ENCODE measurements at regions not wholly inside any gene's neighbourhood (a gene's known extent, or its start where the extent isn't known, plus 50 kb on each side); places are given as distances from the start of the nearest gene placed in this dataset.
"Not testable (repeated sequence)": the region's sequence is repeated elsewhere in the genome, so short reads cannot be mapped to it uniquely, and the experiment has no call there.

DNA sequence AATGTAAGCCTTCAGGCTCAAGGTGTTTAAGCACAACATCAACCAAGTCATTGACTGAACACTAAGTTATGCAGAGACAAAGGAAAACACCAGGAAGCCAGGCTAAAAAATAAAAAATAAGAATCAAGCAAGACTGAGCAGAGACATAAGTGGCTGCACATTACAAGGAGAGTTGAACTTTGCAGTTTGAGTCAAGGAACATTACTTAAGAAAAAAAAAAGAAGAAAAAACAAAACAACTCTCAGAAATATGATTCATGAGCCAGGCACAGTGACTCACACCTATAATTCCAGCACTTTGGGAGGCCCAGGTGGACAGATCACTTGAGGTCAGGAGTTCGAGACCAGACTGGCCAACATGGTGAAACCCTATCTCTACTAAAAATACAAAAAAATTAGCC lies 168.1 kb downstream of the C16orf95 start:
- H3K36me3 ChIP-seq, result no peaks in the 10 kb centered on the region
- no peak overlapping the region for H3K27ac ChIP-seq
- peaks cover 0 to 8% of the 10 kb centered on the region in 2 donors for H3K9me3 ChIP-seq
- H3K27me3 ChIP-seq, result no peaks in the 10 kb centered on the region
- H3K4me1 ChIP-seq, result no peaks in the 10 kb centered on the region
- H3K4me3 ChIP-seq, result no peak overlapping the region
- DNase-seq (ENCODE audit: low spot score), result no peak
- TF ChIP-seq, protein P1, sequence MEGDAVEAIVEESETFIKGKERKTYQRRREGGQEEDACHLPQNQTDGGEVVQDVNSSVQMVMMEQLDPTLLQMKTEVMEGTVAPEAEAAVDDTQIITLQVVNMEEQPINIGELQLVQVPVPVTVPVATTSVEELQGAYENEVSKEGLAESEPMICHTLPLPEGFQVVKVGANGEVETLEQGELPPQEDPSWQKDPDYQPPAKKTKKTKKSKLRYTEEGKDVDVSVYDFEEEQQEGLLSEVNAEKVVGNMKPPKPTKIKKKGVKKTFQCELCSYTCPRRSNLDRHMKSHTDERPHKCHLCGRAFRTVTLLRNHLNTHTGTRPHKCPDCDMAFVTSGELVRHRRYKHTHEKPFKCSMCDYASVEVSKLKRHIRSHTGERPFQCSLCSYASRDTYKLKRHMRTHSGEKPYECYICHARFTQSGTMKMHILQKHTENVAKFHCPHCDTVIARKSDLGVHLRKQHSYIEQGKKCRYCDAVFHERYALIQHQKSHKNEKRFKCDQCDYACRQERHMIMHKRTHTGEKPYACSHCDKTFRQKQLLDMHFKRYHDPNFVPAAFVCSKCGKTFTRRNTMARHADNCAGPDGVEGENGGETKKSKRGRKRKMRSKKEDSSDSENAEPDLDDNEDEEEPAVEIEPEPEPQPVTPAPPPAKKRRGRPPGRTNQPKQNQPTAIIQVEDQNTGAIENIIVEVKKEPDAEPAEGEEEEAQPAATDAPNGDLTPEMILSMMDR (IDR thresholded peaks at IDR 0.05), result no peak

DNA sequence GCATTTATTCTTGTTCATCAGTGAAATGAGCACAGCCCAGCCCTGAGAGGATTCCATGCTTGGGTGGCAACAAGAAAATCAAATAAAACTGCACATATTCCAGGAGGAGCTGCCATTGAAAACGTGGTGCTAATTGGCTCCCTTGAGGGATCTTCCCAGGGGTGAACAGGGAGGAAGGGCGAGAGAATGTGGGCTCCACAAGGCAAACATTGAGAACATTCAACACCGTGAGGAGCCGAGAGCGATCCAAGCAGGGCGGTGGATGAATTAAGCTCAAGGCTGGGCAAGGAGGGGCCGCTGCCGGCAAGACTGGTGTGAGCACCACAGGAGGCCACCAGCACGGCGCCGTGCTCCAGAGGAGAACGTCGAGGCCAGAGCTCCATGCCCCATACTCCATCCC lies 166.9 kb downstream of the C16orf95 start:
- Histone ChIP-seq H3K27me3 (no peaks in the 10 kb centered on the region), H3K36me3 (no peaks in the 10 kb centered on the region), H3K4me1 (no peaks in the 10 kb centered on the region), H3K4me3 (no peak overlapping the region), H3K9me3 (peaks cover 0 to 8% of the 10 kb centered on the region in 2 donors), H3K27ac (no peak overlapping the region)
- no peak for DNase-seq (ENCODE audit: low spot score)
- TF ChIP-seq, protein P1 (IDR thresholded peaks at IDR 0.05), result no peak

DNA sequence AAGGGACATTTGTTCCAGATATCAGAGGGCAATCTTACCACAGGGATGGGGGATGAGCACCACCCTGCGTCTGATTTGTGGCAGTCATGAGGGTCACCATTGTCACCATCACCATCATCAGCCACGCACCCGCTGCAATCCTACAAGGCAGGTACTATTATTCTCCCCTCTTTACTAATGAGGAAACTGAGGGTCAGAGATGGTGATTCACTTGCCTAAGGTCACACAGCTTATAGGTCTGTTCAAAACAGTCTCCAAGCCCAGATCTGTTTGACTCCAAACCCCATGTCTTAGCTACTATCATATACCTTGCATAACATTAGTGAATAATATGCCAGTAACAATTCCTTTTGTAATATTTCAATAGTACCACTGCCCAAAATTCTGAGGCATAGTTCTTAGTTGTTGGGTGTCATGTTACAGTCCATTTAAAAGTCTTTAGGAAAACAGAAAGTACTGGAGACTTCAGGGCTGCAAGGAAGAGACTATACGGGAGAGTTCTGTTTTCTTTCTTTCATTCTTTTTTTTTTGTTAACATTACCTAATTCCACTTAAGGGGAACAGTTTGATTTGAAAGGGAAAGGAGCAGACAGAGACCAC lies 166.4 kb downstream of the C16orf95 start:
- H3K9me3 ChIP-seq, result peaks cover 0 to 8% of the 10 kb centered on the region in 2 donors
- H3K4me3 ChIP-seq, result no peak overlapping the region
- H3K27ac ChIP-seq, result no peak overlapping the region
- no peaks in the 10 kb centered on the region for H3K36me3 ChIP-seq
- TF ChIP-seq, protein P1 (IDR thresholded peaks at IDR 0.05), result no peak
- DNase-seq (ENCODE audit: low spot score), result no peak
- no peaks in the 10 kb centered on the region for H3K27me3 ChIP-seq
- no peaks in the 10 kb centered on the region for H3K4me1 ChIP-seq

DNA sequence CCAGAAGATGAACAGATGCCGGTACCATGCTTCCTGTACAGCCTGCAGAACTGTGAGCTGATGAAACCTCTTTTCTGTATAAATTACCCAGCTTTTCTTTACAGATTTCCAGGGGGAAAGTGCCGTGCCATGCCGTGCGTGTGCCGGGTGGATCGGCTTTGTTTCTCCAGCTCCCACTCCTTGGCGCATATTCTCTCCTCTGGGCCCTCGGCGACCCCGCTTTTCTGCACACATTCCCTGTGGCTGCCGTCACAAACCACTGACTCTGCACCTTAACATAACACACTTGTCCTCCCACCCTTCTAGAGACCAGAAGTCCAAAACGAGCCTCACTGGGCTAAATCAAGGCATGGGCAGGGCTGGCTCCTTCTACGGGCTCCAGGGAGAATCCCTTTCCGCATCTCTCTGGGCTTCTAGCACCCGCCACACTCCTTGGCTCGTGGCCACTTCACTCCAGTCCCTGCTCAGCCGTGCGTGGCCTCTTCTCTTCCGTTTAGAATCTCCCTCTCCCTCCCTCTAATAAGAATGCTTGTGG lies 164.9 kb downstream of the C16orf95 start:
- no peak overlapping the region for H3K4me3 ChIP-seq
- no peaks in the 10 kb centered on the region for H3K36me3 ChIP-seq
- no peaks in the 10 kb centered on the region for H3K27me3 ChIP-seq
- DNase-seq (ENCODE audit: low spot score), result no peak
- H3K9me3 ChIP-seq, result peaks cover 0 to 8% of the 10 kb centered on the region in 2 donors
- TF ChIP-seq, protein P1 (IDR thresholded peaks at IDR 0.05), result no peak
- H3K27ac ChIP-seq, result no peak overlapping the region
- H3K4me1 ChIP-seq, result no peaks in the 10 kb centered on the region

DNA sequence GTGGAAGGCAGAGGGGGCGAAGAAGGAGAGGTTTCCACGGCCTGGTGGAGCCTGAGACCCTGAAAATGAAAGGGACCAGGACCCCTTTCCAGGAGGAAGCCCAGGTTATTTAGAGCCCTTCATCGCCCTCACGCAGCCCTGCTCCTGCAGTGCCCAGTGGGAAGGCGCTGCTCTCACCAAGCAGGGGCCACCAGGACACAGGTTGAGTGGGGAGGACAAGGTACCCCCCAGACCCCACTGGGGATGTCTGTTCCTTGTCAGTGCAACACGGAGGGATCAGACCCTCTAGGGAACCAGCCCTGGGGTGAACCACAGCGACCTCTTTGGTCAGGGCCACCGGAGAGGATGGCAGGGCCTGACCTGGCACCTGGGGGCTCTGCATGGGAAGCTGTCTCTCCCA lies 163.9 kb downstream of the C16orf95 start:
- no peak for DNase-seq (ENCODE audit: low spot score)
- no peak overlapping the region for H3K27ac ChIP-seq
- H3K27me3 ChIP-seq, result no peaks in the 10 kb centered on the region
- H3K36me3 ChIP-seq, result no peaks in the 10 kb centered on the region
- no peak overlapping the region for H3K4me3 ChIP-seq
- no peaks in the 10 kb centered on the region for H3K4me1 ChIP-seq
- TF ChIP-seq, protein P1 (IDR thresholded peaks at IDR 0.05), result no peak
- peaks cover 0 to 8% of the 10 kb centered on the region in 2 donors for H3K9me3 ChIP-seq

DNA sequence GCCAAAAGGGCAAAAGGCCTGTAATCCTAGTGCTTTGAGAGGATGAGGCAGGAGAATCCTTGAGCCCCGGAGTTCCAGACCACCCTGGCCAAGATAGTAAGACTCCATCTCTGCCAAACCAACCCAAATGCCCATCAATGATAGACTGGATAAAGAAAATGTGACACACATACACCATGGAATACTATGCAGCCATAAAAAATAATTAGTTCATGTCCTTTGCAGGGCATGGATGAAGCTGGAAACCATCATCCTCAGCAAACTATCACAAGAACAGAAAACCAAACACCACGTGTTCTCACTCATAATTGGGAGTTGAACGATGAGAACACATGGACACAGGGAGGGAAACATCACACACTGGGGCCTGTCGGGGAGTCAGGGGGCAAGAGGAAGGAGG lies 161.9 kb downstream of the C16orf95 start:
- not testable (repeated sequence) for H3K27ac ChIP-seq; H3K9me3 ChIP-seq; H3K27me3 ChIP-seq; DNase-seq (ENCODE audit: low spot score); H3K36me3 ChIP-seq; H3K4me1 ChIP-seq; H3K4me3 ChIP-seq
